Fibroblast of pulmonary artery (primary cell): ENCODE measurements at regions not wholly inside any gene's neighbourhood (a gene's known extent, or its start where the extent isn't known, plus 50 kb on each side); places are given as distances from the start of the nearest gene placed in this dataset.

Experiments
- DNase-seq: peaks from one replicate; pipeline ENCODE4 v3.0.0-alpha.2; 2010; ENCODE audit warnings: low read depth
- H3K4me3 ChIP-seq: replicated peaks from 2 replicates; pipeline ENCODE4 v1.5.1; 2011; ENCODE audit warnings: low read depth, mild to moderate bottlenecking, control low read depth, low read length, moderate library complexity
- TF ChIP-seq, protein P1 (sequence below): IDR thresholded peaks from 2 replicates; pipeline ENCODE4 v1.5.1; 2011; ENCODE audit warnings: mild to moderate bottlenecking, control low read depth, low read length, inconsistent platforms; ENCODE audit errors: missing control alignments

DNA sequence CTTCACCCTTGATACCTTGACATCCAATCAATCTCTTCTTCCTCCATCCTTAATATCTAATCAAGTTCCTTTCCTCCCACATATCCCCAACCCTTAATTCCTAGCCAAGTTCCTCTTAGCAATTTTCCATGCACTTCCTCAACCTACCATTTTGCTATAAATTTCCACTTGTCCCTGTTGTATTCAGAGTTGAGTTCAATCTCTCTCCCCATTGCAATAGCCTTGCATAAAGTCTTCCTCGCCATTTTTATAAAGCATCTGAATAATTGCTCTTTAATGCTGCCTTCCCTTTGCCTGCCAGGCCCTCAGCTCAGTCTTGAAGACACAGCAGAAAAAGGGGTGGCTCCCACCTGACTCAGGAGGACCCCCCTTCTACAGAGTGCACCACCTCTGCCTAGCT lies 390.3 kb downstream of the HHIPL2 start:
- TF ChIP-seq, protein P1, sequence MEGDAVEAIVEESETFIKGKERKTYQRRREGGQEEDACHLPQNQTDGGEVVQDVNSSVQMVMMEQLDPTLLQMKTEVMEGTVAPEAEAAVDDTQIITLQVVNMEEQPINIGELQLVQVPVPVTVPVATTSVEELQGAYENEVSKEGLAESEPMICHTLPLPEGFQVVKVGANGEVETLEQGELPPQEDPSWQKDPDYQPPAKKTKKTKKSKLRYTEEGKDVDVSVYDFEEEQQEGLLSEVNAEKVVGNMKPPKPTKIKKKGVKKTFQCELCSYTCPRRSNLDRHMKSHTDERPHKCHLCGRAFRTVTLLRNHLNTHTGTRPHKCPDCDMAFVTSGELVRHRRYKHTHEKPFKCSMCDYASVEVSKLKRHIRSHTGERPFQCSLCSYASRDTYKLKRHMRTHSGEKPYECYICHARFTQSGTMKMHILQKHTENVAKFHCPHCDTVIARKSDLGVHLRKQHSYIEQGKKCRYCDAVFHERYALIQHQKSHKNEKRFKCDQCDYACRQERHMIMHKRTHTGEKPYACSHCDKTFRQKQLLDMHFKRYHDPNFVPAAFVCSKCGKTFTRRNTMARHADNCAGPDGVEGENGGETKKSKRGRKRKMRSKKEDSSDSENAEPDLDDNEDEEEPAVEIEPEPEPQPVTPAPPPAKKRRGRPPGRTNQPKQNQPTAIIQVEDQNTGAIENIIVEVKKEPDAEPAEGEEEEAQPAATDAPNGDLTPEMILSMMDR: no peak
- no peak for DNase-seq
- no peak overlapping the region for H3K4me3 ChIP-seq

DNA sequence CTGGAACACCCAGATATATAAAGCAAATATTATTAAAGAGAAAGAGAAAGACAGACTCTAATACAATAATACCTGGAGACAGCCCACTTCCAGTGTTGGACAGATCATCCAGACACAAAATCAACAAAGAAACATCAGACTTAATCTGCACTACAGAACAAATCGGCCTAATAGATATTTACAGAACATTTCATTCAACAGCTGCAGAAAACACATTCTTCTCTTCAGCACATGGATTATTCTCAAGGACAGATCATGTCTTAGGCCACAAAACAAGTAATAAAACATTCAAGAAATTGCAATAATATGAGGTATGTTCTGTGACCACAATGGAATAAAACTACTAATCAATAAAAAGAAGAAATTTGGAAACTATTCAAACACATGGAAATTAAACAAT lies 398.3 kb upstream of the DUSP10 start:
- no peak overlapping the region for H3K4me3 ChIP-seq
- TF ChIP-seq, protein P1: no peak
- no peak for DNase-seq

DNA sequence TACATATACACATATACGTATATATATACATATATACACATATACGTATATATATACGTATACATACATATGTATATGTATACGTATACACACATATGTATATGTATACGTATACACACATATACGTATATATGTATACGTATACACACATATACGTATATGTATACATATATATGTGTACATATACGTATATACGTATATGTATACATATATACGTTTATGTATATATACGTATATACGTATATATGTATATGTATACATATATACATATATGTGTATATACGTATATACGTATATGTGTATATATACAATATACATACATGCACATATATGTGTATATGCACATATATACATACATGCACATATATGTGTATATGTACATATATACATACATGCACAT lies 396.2 kb upstream of the DUSP10 start:
- no peak overlapping the region for H3K4me3 ChIP-seq
- TF ChIP-seq, protein P1: no peak
- DNase-seq: no peak

GRCh38 chr1:222136869-222137268 lies 395.0 kb upstream of the DUSP10 start:
- no peak for DNase-seq
- TF ChIP-seq, protein P1: no peak
- no peak overlapping the region for H3K4me3 ChIP-seq

- DNase-seq: no peak
- H3K4me3 ChIP-seq: no peak overlapping the region
- TF ChIP-seq, protein P1: no peak
Measured at GRCh38 chr1:222129041-222129440, 387.2 kb upstream of the DUSP10 start.

GRCh38 chr1:222127526-222128152 lies 385.8 kb upstream of the DUSP10 start:
- no peak overlapping the region for H3K4me3 ChIP-seq
- TF ChIP-seq, protein P1: no peak
- no peak for DNase-seq

GRCh38 chr1:222127096-222127495 lies 385.2 kb upstream of the DUSP10 start:
- H3K4me3 ChIP-seq: no peak overlapping the region
- no peak for DNase-seq
- TF ChIP-seq, protein P1: no peak
